AML-193 (cell line): ENCODE measurements at regions not wholly inside any gene's neighbourhood (a gene's known extent, or its start where the extent isn't known, plus 50 kb on each side); places are given as distances from the start of the nearest gene placed in this dataset.

Experiments
- DNase-seq, 2 experiments: peaks; one replicate each; lab custom pipeline; 2025; lab: John Stamatoyannopoulos, UW

- no peak for DNase-seq
Measured at GRCh38 chr12:53803194-53803593, 51.4 kb upstream of the CISTR start.

DNA sequence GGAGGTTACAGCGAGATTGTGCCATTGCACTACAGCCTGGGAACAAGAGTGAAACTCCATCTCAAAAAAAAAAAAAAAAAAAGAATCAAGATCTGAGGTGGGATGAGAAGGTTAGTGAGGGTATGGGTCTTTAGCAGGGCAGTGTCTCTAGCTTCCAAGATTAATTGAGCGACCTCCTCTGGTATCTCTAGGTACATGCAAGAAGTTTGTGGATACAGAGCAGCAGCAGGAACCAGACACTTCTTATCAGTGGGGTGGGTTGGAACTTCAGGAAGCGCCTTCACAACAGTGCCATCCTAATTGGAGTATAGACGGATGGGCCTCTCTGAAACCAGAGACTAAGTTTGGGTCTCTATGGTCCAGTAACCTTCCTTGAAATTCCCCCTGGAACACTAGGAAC, 51.9 kb upstream of the CISTR start:
- no peak for DNase-seq

GRCh38 chr12:53804429-53804828, 52.6 kb upstream of the CISTR start:
- no peak for DNase-seq

DNA sequence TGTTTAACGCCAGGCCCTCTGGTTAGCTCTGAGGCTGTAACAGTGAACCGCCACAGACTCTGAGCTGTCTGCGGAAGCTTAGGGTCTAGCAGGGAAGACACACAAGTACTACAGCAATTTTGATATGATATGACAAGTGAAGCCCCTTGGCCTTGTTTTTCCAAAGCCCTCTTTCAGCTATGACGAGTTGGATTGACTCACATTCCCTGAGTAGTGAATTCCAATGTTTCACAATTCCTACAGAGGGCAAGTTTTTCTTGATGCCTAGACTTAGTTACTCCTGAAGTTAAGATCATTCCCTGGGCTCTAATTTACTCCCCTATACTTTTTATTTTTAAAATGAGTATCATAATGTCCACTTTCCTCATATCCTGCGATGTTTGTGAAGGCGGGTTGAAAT, 53.3 kb upstream of the CISTR start:
- DNase-seq = no peak

- no peak for DNase-seq
Measured at GRCh38 chr12:53805791-53806190, 54.0 kb upstream of the CISTR start.

GRCh38 chr12:53806721-53807120, 54.9 kb upstream of the CISTR start:
- DNase-seq = no peak

GRCh38 chr12:53807322-53807860, 55.6 kb upstream of the CISTR start:
- DNase-seq = no peak

GRCh38 chr12:53808023-53808705, 56.4 kb upstream of the CISTR start:
- DNase-seq = no peak

DNA sequence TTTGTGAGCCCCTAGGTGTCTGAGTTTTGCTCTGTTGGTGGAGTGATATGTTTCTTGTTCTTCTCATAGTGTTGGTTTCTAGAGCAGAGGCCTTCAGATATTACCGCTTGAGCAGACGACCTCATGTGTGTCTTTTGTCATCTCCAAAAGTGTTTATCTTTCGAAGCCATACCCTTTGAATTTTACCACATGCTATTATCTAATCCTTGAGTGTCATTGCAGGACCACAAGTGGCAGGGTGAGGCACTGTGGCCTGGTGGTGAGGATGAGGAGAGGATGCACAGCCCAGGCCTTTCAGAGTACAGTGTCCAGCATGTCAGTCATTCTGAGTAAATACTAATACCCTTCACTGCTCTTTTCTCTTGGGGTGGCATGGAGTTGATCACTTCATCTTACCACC, 57.2 kb upstream of the CISTR start:
- no peak for DNase-seq

DNA sequence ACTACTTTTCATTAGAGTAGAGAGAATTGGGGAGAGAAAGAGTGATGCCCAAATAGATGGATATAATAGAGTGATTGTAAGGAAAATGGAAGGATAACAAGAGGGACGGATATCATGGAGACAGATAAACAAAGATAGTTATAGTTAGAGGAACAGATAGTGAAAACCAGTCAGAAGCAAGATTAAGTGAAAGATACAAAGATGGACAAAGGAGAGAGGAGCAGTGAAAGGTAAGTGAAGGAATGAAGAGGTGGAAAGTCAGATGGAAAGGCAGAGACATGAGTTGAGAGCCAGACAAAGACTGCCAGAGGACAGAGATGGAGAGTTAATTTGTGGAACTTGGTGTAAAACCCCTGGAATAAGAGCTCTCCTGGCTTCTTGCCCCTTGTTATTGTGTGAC, 59.2 kb upstream of the CISTR start:
- DNase-seq = no peak

GRCh38 chr12:53811606-53812005, 59.8 kb upstream of the CISTR start:
- no peak for DNase-seq

GRCh38 chr12:53816360-53817020, 64.7 kb upstream of the CISTR start:
- no peak for DNase-seq

DNA sequence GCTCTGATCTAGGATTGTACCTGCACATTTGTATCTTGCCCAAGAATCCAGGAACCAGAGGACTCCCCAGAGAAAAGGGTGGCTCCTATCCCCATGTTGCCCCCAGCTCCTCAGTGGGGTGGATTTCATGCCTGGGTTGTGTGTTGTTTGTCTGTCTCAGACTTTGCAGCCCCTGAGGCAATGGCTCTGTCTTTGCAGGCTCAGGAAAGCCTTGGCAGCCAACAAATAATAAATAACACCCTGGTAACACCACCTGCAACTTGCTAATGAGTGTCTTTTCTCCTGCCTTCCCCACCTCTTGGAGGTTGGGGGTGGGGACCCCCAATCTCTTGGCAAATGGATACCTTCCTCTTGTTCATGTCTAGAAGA, 65.2 kb upstream of the CISTR start:
- DNase-seq = no peak

DNA sequence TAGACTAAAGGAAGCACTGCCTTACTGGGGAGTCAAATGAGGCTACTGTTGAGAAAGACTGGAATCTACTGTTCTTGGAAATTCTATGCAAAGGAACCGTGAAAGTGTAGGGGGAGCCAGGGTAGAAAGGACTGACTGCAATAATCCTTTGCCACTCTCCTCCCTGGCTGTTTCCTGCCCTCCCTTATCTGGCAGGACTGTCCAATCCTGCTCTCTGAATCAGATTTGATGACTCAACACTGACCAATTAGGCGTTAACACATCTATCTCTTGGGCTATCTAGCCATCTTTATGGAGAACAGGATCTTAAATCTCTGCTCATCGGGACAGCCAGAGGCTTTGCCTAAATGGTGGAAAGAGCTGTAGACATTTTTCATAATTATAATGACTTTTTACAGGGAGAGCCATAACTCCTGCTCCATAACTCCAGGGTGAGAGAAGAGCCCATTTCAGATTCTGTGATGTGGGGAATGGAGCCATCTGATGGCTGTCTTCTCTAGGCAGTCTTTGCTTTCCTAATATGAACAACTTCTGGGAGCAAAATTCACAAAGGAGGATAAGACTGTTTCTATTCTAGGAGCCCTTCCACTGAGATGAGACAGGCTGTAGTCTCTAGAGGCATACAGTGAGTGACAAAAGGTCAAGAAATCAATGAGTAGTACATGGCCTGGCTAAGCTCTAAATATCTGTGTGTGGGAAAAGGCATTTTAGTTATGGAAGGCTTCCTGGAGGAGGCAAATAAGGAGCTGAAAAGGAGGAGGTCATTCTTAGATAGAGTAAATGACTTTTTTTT, 68.9 kb upstream of the CISTR start:
- no peak for DNase-seq

DNA sequence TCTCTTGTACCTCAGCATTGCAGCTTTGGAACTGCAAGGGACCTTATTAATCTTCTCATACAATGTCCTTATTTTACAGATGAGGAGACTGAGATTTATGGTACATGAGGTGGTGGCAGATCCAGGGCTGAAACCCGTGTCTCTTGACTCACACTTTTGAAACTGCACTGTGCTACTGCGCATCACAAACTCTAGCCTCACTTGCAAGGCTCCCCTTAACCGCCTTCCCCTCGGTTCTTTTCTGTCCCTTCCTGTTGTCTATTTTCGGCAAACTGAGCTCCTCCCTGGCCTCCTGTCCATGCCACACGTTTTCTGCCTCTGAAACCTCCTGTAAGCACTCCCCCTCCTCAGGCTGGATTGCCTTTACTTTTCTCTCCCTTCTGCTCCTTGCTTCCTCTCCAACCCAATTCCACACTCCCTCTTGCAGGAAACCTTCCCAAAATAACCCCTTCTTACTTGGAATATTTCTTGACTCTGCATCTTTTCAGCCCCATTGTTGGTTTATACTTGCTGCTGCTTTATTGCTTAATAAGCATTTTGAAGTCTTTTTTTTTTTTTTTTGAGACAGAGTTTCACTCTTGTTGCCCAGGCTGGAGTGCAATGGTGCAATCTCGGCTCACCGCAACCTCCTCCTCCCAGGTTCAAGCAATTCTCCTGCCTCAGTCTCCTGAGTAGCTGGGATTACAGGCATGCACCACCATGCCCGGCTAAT, 72.4 kb upstream of the CISTR start:
- DNase-seq = no peak

DNA sequence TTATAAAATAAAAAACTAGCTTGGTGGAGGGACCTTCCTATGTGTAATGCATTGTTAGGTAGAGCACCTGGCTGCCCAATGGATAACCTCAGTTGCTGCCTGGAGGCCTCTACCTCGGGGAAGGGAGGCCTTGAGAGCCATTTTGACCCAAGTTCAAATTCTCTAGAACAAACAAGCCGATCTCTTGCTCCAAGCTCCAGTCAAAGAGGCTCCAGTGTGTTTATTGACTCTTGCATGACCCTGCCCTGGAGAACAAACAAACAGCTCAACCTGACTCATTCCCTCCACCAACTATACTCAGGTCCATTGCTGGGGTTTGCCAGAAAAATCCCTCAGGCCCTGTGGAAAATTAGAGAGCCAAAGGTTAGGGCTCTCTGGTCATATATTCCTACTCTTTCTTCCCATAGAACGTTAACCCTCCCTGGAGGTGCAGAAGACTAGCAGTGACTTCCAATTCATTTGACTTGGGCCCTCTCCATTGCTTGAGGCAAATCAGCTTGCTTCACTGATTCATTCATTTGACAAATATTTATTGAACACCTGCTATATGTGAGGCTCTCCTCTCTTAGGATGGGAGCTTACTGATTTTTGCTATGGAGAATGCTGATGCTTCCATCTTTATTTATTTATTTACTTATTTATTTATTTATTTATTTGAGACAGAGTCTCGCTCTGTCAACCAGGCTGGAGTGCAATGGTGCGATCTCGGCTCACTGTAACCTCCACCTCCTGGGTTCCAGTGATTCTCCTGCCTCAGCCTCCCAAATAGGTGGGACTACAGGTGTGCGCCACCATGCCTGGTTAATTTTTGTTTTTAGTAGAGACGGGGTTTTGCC, 73.7 kb upstream of the CISTR start:
- DNase-seq = no peak

- DNase-seq = no peak
Measured at GRCh38 chr12:53827306-53827705, 75.5 kb upstream of the CISTR start.

DNA sequence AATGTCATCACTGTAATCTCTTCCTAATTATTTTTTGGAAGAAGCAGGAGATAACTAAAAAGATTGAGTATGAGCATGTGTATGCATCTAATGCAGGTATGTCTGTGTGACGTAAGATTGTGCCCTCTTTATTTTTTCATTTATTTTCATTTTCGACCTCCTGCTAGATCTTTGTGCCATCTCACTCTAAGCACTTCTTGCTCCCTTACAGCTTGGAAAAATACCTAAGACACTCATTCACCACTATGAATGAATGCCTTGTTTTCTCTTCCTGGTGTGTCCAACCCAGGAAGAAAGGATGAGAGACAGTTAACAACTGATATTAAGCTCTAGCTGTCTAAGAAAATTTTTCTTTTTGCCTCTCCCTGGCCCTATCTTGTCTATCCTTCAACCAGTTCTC, 76.8 kb upstream of the CISTR start:
- no peak for DNase-seq

DNA sequence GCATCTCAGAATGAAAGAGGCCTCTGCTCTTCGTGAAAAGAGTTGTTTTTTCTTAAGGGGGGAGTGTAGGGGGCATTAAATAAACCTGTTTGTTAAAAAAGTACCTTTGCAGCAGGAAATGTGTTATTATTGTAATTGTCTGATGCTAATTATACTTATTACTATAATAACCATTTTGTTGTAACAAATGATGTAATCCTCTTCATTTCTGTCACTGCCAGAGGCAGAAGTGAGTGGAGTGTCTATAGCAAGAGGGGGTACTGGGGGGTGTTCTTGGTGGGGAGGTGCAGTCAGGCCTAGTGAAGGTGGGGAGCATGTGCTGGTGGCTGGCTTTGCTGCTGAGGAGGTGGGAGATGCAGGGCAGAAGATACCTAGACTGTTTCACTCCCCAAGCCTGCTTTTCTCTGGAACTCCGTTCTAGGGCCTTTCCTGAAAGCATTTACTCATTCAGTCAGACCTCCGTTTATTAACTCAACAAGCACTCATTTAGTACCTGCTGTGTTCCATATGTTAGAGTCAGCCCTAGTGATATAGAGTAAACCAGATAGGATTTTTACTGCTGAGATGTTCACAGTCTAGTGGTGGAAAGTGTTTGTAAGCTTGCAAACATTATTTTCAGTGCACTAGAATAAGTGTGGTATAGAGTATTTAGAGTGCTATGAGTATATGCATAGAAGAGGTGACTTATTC, 77.5 kb upstream of the CISTR start:
- no peak for DNase-seq

DNA sequence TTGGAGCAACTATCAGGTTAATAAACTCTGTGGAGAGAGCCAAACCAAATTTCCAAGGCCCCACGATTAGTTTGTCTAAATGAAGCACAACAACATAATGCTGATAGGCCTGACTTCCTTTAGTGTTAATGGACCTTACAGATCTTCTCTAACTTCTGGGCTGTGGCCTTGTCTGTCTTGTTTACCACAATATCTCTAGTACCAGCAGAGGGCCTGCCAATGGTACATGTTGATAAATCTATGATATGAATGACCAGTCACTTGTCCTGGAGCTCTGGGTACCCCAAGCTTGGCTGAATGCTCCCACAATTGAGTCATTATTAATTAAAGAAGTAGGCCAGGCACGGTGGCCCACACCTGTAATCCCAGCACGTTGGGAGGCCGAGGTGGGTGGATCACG, 78.9 kb upstream of the CISTR start:
- no peak for DNase-seq

DNA sequence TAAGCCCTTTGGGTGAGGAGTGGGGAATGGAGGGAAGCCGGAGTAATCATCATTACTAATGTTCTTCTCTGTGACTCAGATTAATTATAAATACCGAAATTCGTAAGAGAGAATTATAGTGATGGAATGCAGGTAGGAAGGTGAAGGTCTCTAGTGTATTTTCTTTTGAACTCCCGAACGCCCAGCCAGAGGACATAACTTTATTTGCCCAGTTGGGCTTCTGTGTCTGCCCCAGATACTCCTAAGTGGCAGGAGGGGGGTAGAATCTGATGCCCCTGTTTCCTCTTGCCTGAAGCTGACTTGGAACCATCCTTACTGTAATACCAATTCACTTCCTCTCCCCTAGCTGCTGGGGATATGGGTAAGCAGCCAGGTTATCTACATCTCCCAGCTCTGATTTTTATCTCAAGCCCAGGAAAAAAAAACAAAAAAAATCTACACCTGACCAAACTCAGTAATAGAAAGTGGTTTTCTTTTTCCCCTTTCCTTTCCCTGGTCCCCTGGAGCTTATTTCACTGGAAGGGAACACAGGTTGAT, 84.4 kb upstream of the CISTR start:
- no peak for DNase-seq
